Progenitor cell of endocrine pancreas (in vitro differentiated cells): ENCODE measurements at regions not wholly inside any gene's neighbourhood (a gene's known extent, or its start where the extent isn't known, plus 50 kb on each side); places are given as distances from the start of the nearest gene placed in this dataset.
"Not testable (repeated sequence)": the region's sequence is repeated elsewhere in the genome, so short reads cannot be mapped to it uniquely, and the experiment has no call there.

Experiments
- DNase-seq: peaks from one replicate; pipeline ENCODE4 v3.0.0; 2021; ENCODE audit warnings: low spot score; ENCODE audit not compliant: unreplicated experiment
- H3K27ac Mint-ChIP-seq: 2 replicates; pipeline ENCODE4 v1.8.0; 2021; ENCODE audit warnings: mild to moderate bottlenecking, moderate library complexity, mixed read lengths
- H3K27me3 Mint-ChIP-seq: 2 replicates; pipeline ENCODE4 v1.8.0; 2021; ENCODE audit warnings: mixed read lengths
- H3K36me3 Mint-ChIP-seq: 2 replicates; pipeline ENCODE4 v1.8.0; 2022; ENCODE audit warnings: mixed read lengths; ENCODE audit not compliant: insufficient read depth
- H3K4me1 Mint-ChIP-seq: 2 replicates; pipeline ENCODE4 v1.8.0; 2021; ENCODE audit warnings: low read depth, mixed read lengths
- H3K4me3 Mint-ChIP-seq: 2 replicates; pipeline ENCODE4 v1.8.0; 2021; ENCODE audit warnings: low read depth, mild to moderate bottlenecking, moderate library complexity, mixed read lengths
- H3K9me3 Mint-ChIP-seq: 2 replicates; pipeline ENCODE4 v1.8.0; 2021; ENCODE audit warnings: low read depth, mixed read lengths
- CTCF ChIP-seq: fragments of 200-600 bp; sonication (generic); IDR thresholded peaks from one replicate; pipeline ENCODE4 v1.5.0; 2021; ENCODE audit warnings: antibody characterized with exemption, mild to moderate bottlenecking; ENCODE audit not compliant: unreplicated experiment

- peak overlapping the region; percentile 33 for H3K27ac Mint-ChIP-seq
- no peaks in the 10 kb centered on the region for H3K36me3 Mint-ChIP-seq
- no peak for DNase-seq
- H3K27me3 Mint-ChIP-seq, result no peaks in the 10 kb centered on the region
- no peak overlapping the region for H3K4me3 Mint-ChIP-seq
- TF ChIP-seq CTCF, result no peak
- H3K9me3 Mint-ChIP-seq, result peaks cover 13% of the 10 kb centered on the region
- H3K4me1 Mint-ChIP-seq, result no peaks in the 10 kb centered on the region
Measured at GRCh38 chr5:62828742-62829603, 250.4 kb downstream of the LRRC70 start.

GRCh38 chr5:62825623-62826220 is 247.1 kb downstream of the LRRC70 start:
- no peak for DNase-seq
- Mint-ChIP-seq H3K27ac (no peak overlapping the region), H3K27me3 (no peaks in the 10 kb centered on the region), H3K4me3 (no peak overlapping the region), H3K9me3 (no peaks in the 10 kb centered on the region), H3K4me1 (no peaks in the 10 kb centered on the region), H3K36me3 (no peaks in the 10 kb centered on the region)
- no peak for TF ChIP-seq CTCF

- Mint-ChIP-seq H3K27ac (no peak overlapping the region), H3K4me3 (no peak overlapping the region), H3K27me3 (no peaks in the 10 kb centered on the region), H3K9me3 (no peaks in the 10 kb centered on the region), H3K36me3 (no peaks in the 10 kb centered on the region), H3K4me1 (no peaks in the 10 kb centered on the region)
- DNase-seq, result no peak
- TF ChIP-seq CTCF, result no peak
Measured at GRCh38 chr5:62824936-62825335, 246.3 kb downstream of the LRRC70 start.

GRCh38 chr5:62817043-62817442 is 238.4 kb downstream of the LRRC70 start:
- H3K27me3 Mint-ChIP-seq, H3K4me3 Mint-ChIP-seq, H3K36me3 Mint-ChIP-seq, H3K4me1 Mint-ChIP-seq, H3K27ac Mint-ChIP-seq, DNase-seq, H3K9me3 Mint-ChIP-seq: not testable (repeated sequence)

- Mint-ChIP-seq H3K27ac (no peak overlapping the region), H3K9me3 (no peaks in the 10 kb centered on the region), H3K27me3 (no peaks in the 10 kb centered on the region), H3K36me3 (no peaks in the 10 kb centered on the region), H3K4me1 (no peaks in the 10 kb centered on the region), H3K4me3 (no peak overlapping the region)
- DNase-seq, result no peak
- TF ChIP-seq CTCF, result no peak
Measured at GRCh38 chr5:62814991-62815390, 236.4 kb downstream of the LRRC70 start.
